Uterus (tissue), 2 donors: ENCODE measurements at regions not wholly inside any gene's neighbourhood (a gene's known extent, or its start where the extent isn't known, plus 50 kb on each side); places are given as distances from the start of the nearest gene placed in this dataset.

ENCODE experiments used
- POLR2A ChIP-seq, 2 donors: fragments of 450-650 bp; IDR thresholded peaks; one replicate each; pipeline ENCODE4 v1.6.1; 2016; ENCODE audit warnings: antibody characterized with exemption in 2 of 2, mild to moderate bottlenecking in 1 of 2, moderate library complexity in 1 of 2
- TF ChIP-seq, protein P1 (sequence below), 4 experiments: fragments of 200-600 bp in 2 of 4; fragments of 450-650 bp in 2 of 4; sonication (generic) in 2 of 4; IDR thresholded peaks; one replicate each; pipeline ENCODE4 v1.5.1; 2016 to 2019; ENCODE audit warnings: antibody characterized with exemption in 4 of 4, mild to moderate bottlenecking in 2 of 4, moderate library complexity in 1 of 4

DNA sequence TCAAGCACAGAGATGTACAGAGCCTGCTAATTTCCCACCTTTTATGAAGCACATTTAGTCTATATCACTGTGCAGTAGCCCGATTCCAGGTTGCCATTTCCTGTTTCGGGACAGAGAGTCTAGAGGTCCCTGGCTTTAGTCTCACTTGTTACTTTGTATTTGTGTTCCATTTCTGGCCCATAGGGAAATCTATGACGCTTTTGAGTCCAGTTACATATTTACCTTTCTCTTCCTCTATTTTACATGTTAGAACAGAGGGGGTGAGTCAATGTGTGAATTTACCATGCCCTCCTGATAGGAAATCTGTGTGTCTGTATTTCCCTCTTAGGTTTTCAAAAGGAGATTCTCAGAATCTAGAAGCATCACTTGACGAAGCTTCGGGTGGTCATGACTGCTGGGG is 227.1 kb upstream of the ZFHX3 start:
- TF ChIP-seq, protein P1, sequence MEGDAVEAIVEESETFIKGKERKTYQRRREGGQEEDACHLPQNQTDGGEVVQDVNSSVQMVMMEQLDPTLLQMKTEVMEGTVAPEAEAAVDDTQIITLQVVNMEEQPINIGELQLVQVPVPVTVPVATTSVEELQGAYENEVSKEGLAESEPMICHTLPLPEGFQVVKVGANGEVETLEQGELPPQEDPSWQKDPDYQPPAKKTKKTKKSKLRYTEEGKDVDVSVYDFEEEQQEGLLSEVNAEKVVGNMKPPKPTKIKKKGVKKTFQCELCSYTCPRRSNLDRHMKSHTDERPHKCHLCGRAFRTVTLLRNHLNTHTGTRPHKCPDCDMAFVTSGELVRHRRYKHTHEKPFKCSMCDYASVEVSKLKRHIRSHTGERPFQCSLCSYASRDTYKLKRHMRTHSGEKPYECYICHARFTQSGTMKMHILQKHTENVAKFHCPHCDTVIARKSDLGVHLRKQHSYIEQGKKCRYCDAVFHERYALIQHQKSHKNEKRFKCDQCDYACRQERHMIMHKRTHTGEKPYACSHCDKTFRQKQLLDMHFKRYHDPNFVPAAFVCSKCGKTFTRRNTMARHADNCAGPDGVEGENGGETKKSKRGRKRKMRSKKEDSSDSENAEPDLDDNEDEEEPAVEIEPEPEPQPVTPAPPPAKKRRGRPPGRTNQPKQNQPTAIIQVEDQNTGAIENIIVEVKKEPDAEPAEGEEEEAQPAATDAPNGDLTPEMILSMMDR (IDR thresholded peaks at IDR 0.05), result no peak
- TF ChIP-seq POLR2A (IDR thresholded peaks at IDR 0.05), result no peak
